ENCODE measurements at regions not wholly inside any gene's neighbourhood (a gene's known extent, or its start where the extent isn't known, plus 50 kb on each side); places are given as distances from the start of the nearest gene placed in this dataset.

DNA sequence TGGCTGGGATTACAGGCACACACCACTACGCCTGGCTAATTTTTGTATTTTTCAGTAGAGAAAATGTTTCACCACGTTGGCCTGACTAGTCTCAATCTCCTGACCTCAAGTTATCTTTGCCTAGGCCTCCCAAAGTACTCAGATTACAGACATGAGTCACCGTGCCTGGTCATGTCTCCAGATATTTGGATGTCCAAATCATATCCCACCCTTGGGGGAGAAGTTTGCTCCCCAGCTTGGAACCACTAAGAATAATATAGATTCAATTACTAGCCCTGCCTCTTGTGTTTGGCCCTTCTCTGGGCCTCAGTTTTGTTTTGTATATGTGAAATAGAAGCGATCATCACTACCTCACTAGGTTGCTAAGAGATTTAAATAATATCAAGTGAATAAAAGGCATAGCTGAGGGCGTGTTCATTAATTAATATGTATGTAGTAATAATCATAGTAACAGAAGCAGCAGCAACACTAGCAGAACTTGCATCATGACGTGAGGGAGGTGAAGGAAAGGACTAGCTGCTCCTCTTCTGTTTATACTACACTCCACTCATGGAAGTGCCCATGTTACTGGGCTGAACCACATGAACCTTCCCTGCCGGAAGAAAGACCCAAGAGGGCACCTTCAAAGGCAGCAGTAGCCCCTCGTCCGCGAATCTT, 253.6 kb upstream of the XYLT1 start:
- no peak for DNase-seq

DNA sequence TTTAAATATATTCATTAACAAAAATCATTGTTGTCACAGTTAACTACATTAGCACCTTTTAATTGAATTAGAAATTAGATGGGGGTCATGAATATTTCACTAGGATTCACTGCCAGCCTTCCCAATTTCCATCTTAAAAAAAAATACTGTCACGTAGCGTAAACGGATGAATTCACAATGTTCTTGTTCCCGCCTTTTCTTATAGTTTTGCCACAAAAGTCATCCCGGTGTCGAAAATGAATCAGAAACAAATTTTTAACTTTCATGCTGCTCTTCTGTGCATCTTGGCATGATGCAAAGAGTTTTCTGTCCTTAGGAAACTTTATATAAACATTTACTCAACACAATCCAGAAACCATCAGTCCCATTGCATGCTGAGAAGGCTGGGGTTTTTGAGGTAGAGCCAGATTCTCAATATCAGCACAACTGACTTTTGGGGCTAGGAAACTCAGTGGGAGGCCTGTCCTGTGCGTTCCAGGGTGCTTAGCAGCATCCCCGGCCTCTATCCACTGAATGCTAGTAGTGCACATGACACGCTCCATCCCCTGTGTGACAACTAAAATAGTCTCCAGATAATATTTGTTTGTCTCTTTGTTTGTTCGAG, 252.9 kb upstream of the XYLT1 start:
- no peak for DNase-seq

DNA sequence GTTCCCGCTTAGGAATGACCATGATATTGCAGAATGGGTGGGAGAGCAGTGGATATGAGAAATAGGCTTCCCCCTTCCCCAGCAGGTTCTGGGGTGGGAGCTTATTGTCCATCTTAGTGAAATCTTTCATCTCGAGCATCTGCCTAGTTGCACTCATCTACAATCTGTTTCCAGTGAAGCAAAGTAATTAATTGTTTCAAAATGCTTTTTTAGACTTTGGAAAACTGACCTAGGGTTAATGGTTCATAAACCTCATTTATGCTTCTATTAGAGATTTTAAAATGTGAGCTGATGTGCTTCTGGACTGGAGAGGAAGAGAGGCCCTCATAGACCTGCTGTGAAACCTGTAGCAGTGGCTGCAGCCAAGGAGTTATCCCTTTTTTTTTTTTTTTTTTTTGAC, 247.7 kb upstream of the XYLT1 start:
- no peak for DNase-seq

DNA sequence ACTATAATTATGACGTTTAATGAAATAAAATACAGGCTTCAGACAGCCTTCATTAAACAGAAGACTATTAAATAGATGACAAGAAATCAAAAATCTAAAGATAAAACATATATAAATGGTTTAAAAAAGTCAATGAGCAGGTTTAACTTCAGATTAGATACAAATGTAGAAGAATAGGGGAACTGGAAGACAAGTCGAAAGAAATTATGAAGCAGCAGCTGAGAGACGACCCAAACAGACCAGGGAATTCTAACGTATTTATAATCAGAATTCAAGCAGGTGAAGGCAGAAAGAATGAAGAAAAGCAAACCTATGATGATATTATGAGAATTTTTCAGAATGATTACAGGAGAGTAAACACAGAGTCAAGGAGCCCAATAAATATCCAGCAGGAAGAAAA, 235.1 kb upstream of the XYLT1 start:
- no peak for DNase-seq

DNA sequence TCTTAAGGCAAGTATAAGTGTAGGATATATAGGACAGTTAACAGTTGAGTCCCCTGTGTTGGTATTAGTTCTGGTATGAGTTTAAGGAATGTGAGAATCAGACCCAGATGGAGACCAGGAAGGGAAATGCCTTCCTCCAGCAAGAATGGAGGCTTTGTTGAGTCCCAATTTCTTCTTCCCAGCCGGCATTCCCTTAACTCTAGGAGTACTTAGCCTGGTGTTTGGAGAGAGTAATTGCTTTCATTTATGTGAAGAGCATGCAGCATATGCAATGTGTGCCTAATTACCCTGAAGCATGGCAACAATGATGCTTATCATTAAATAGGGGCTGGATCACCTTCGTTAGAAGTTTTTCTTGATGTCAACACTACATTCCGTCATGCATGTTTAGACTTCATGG, 225.9 kb upstream of the XYLT1 start:
- DNase-seq: no peak

DNA sequence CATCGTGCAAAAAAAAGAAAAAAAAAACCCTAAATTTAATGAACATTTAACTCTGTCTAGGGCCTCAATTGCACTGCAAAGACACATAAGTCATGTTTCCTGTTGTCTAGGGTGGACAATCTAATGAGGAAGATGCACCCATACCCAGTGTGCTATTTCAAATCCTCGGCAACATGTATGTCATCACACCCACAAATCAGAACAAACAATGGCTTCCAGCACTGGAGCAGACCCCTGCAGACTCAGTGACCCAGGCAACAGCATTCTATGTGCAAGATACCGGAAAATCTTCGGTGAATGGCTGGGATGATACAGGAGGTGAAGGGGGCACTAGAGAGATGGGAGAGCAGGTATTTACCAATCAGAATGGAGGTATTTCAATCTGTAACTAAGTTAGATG, 221.7 kb upstream of the XYLT1 start:
- DNase-seq: no peak

DNA sequence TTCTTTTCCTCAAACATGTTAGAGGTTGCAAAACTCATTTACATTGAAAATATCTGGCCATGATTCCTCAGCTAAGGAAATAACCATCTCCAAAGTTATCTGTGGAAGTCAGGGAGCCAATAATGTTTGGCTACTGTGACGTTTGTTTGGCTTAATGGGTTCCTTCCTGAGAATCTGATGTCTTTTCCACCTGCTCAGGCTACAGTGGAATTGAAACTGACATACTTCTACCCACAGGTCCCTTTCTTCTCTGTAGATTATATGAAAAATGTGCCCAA, 221.1 kb upstream of the XYLT1 start:
- DNase-seq: no peak

DNA sequence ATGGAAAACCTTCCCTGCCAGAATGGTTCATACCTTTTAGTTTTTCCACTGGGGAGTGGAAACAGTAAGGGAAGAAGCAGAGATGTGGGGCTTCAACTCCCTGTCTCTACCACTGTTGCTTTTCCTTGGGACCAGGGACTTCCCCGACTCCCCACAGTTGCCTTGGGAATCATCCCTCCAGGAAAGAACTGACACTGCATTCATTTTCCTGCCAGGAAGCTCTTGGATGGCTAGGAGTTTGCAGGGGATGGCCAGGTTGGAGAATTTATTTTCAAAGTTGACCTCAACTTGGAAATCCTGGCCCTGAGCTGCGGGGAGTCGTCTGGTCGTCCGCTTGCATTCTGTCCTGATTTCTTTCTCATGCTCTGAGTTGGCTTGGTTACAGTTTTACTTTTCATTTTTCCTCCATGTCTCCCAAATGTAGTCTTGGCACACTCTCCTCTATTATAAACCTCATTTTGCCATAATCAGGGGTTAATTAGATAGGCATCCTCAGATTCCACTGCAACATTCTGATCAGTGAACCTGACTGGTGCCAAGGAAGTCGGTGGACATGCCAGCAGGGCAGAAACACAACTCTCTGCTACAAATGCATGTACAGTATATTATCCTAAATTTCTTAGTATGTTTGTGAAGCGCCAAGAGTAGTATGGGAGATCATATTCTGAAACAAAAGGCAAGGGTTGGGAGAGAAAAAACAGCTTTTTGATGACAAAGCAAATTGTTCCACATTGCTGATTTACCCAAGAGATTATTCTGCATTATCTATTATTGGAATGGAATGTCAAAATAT, 220.5 kb upstream of the XYLT1 start:
- DNase-seq: peak; percentile 48

DNA sequence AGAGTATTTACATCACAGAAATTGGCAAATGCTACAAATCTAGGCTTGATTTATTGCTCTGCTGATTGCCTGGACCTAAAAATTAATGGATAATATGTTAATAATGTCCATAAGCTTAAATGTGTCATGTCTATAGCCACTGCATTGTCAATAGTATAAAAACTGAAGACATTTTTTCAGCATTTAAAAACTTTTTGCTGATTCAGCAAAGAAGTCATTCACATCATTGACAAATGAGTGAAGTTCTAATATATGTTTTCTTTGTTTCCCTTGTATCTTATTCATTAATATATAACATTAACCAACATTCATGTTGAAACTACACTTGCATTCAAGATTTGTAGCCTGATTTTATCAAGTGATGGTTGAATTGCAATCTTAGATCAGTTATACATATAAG, 214.7 kb upstream of the XYLT1 start:
- no peak for DNase-seq

DNA sequence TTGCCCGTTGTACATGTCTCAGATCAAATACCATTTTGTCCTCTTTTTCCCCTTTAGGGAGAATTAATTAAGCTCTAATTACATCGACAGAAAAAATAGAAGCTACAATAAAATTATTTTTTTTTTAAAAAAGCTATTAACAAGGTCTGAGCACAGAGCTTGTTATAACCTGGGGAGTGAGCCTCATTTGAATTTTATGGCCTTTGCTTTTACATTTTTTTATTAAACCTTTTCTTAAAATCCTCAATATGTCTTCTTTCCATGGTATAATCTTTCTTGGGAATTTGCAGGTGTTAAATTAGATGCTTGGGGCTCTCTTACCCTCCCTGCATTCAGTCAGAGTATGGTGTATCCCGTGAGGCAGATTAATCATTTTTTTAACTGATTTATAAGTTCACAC, 212.5 kb upstream of the XYLT1 start:
- no peak for DNase-seq

DNA sequence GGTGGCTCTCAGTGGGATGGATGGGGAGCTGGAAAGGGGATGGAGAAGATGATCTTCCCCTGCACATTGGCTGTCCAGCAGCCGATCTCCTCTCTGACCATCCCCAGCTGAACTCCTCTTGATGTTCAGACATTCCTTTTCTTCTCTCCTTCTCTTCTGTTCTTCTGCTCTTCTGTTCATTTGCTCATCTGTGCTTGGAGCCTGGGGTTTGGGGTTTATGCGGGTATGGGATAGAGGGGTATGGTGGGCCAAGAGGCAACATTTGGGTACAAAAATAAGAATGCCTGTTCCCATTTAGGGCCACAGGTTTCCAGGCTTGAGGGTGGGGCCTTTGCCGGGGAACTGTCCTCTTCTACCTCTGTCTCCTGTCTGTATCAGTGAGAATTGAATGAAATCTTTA, 205.4 kb upstream of the XYLT1 start:
- no peak for DNase-seq

DNA sequence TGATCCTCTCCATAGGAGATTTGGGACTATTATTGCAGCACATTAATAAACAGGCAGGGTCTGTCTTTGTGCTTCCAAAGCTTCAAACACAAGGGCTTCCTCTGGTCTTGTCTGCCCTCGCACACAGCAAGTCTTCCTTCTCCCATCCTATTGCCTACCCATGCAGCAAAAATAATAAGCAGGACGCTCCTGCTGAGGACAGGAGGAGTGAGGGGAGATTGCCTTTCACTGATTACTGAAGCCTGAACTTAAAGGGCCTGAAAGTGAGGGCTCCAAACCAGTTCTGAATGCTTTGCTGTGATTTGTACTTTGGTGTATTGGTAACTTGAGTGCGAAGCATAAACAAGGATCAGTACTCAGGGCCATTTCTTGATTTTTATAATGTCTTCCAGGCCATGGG, 197.6 kb upstream of the XYLT1 start:
- no peak for DNase-seq

DNA sequence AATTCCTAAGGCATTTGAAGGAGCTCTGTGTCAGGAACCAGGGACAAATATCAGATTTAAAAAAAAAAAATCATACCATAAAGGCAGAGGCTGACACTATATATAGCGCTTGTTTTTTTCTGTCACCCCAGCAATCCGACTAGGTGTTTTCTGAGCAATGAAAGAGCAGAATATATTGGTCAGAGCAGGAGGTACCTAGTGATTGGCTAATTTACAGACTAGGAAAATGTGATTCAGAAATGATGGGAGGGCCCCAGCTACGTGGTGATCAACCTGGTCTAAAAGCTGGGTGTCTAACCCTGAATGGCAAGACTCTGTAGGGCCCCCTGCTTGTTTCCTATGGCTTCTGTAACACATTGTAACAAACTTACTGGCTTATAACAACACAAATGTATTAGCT, 195.5 kb upstream of the XYLT1 start:
- no peak for DNase-seq

DNA sequence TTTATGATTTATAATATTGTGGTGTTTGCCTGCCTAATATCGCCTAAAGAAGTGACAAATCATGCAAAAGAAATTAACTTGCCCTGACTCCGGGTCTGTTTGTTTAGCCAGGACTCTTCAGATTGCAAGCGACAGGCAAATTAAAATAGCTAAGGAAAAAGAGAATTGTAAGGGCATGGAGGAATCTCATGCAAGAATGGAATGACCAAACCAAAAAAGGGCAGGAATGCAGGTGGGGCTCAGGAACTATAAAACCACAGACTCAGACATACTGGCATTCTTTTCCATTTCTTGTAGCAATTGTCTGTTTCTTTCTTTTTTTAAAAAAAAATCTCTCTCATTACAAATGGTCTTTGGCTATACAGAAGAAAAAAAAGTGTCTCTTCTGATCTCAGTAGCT, 188.1 kb upstream of the XYLT1 start:
- no peak for DNase-seq

DNA sequence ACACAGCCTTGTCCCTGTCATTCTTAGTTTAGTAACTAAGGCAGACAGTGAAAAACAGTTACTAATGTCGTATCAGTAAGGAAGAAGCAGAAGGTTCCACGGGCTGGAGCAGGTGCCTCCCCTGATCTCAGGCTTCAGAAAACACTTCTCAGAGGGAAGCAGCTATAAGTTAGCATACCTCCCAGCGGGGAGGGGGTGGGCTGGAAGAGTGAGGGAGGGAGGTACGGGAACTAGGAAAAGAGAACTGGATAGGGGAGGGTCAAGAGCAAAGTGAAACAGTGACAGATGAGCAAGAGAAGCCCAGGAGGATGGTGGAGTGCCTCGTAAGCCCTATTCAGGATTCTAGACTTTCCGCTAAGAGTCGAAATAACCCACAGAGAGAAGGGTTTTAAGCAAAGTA, 186.3 kb upstream of the XYLT1 start:
- DNase-seq: no peak

DNA sequence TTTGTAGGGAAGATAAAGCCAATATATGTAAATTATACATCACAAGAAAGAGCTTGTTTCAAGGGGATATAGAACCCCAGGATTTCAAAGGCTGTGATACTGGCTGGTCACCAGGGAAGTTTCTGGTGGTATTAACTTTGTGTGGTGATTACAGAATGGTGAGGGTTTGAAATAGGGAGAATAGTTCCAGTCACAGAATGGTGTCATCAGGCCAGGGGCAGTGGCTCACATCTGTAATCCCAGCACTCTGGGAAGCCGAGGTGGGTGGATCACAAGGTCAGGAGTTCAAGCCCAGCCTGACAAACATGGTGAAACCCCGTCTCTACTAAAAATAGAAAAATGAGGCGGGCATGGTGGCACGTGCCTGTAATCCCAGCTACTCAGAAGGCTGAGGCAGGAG, 183.8 kb upstream of the XYLT1 start:
- DNase-seq: no peak

DNA sequence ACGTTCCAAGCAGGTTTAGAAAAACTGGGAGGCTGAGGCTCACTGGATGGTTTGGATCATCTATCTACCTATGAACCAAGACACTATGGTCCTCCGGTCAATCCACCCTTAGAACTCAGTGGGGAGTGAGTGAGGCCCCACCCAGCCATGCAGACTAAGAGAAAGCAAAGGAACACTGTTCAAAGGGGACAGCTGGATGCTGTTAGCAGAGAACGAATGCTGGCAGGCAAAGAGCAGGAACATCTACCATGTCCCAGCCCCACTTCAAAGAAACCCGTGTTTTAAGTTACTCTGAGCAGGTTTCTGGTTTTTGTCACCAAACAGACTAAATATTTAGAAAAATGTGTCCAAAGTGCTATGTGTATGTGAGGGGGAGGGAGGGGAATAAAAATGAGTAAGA, 183.4 kb upstream of the XYLT1 start:
- no peak for DNase-seq

DNA sequence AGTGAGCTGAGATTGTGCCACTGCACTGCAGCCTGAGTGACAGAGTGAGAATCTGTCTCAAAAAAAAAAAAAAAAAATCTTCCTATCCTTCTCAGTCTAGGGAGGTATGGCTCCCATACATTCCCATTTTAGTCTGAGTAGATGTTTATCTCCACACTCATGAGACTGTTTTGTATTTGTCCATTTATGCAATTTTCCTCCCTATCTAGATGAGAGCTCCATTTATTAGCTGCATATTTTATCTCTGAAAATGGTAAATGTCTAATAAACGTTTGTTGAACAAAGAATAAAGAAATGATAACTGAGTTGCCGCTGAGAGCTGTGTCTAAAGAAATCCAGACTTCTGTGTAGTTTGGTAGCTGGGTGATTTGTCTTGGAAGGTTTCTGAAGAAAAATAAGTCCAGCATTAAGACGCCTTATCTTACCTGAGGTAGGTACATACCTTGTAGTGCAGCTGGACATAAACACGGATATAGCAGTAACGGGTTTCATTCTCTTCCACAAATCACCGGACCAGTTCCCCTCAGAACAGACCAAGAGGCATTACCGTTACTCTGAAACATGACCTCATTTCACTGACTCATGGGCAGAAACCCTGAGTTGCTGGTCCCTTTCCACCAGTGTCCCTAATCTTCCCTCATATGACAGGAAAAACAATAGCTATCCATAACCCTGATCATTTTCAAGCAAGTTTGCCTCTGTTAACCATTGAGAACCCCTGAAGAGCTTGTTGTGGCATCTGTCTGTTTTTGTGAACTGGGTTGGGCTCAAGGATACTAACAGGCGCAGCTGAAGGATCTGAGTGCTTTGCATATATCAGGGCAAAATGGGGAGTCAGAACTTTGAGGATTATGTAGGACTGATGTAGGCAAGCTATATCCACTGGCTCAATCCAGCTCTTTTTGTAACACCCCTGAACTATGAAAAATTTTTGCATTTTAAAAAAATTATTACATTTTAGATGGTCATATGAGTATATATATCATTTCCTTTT, 177.4 kb upstream of the XYLT1 start:
- no peak for DNase-seq

DNA sequence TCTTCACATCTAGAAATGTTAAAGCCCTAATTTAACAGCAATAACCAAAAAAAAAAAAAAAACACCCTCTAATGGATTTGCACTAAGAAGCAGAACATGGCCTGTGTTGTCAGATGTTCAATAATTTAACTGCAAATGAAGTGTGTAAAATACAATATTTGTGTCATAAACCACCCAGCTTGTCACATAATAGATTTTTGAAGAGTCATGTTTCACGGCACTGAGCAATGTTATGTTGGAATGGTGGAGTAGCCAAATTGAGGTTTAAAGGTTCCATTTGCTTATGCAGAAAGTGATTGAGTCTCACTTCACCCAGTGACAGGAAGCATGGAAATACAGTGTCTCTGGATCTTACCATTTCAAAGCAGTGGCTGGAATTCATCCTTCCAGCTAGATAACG, 173.2 kb upstream of the XYLT1 start:
- no peak for DNase-seq

DNA sequence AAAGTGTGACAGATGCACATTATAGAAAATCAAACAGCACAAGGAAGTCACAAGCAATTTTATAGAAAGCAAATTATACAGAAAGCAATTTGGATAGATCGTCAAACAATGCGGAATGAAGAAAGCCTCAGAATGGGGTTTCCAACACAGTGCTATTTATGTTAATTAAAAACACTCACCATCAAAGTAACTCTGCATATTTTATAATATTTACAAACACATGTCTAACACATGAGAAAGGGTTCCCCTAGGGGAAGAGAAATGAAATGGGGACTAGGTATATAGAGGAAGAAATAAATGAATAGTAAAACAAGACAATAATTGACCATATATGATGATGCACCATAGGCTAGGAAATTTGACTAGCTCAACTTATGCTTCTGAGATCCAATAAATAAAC, 171.2 kb upstream of the XYLT1 start:
- DNase-seq: no peak

DNA sequence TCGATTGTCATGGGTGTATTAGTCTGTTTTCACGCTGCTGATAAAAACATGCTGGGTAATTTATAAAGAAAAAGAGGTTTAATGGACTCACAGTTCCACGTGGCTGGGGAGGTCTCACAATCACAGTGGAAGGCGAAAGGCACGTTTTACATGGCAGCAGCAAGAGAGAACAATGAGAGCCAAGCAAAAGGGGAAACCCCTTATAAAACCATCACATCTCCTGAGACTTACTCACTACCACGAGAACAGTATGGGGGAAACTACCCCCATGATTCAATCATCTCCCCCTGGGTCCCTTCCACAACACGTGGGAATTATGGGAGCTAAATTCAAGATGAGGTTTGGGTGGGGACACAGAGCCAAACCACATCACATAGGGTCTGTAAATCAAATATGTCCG, 167.4 kb upstream of the XYLT1 start:
- DNase-seq: no peak

DNA sequence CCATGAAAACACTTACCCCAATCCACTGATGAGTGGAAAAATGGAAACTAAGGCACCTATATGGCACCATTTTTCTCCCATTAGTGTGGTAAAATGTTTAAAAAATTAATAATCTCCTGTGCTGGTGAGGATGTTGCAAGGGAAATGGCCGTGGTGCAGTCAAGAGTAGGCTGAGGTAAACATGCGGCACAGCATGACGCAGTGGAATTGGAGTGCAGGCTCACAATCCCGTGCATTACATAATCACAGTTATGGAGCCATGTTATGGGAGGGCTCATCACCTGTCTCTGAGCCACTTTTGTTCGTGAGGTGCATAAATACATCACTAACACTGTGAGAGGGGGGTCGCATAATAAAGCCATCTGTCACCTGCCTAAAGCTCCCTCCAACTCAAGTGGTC, 164.4 kb upstream of the XYLT1 start:
- DNase-seq: no peak

DNA sequence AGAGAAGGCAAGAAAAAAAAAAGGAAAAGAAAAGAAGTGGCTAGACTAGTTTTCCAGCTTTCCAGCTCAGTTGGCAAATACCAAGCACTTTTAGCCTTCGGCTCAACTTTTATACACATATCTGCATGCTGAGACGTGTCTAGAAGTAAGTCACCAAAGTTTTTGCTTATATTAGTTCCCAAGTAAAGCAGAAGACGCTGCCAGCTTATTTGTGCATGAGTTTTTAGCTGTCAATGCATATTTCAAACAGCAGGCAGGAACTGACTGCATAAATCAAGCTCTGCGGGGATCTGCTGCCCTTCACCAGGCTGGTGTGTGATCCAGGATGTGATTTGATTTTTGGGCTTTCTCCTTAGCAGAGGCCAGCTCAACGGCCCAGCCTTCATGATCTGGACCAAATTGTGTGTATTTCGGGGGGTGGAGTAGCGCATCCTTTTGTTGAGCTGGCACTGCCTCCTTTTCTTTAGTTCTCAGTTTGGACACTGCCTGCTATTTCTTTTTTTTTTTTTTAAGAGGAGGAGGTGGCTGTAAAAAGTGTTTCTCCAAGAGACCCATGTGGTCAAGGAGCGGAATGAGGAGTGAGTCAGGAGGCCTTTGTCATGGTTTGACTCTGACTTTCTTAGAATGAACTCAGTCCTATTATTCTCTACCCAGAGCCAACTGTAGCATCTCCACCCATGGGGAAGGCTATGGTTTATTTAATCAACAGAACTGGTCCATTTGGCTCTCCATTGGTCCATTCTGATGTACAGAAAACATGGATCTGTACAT, 162.6 kb upstream of the XYLT1 start:
- no peak for DNase-seq

All from right forelimb (tissue), 1 donor.